ENCODE measurements at regions not wholly inside any gene's neighbourhood (a gene's known extent, or its start where the extent isn't known, plus 50 kb on each side); places are given as distances from the start of the nearest gene placed in this dataset.

- no peak for TF ChIP-seq ZNF274 (IDR thresholded peaks at IDR 0.05; ENCODE audit: low read depth, low read length)
Measured at GRCh38 chr15:97317163-97317562, 643.3 kb upstream of the ARRDC4 start.

DNA sequence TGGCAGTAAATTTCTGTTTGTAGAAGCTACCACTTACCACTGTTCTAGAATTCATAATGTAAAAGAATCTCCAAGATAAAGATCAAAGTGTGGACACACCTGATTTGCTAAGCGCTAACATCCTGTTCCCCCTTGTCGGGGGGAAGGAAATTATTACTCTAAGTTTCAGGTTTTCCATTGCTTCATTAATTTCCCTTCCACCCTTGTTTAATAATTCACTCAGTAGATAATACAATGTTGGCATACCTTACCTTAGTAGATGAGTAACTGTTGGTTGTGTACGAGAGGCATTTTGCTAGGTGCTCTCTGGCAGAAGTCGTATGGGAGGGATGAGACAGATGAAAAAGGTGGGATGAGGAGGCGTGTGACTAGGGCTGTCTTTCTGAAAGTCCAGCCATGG, 641.2 kb upstream of the ARRDC4 start:
- no peak overlapping the region for H3K4me3 ChIP-seq (ENCODE audit: low read length)
- TF ChIP-seq ZNF274 (IDR thresholded peaks at IDR 0.05; ENCODE audit: low read depth, low read length): no peak

More at GRCh38 chr15:97317163-97317562, 643.3 kb upstream of the ARRDC4 start:
- H3K4me3 ChIP-seq (ENCODE audit: low read length): no peak overlapping the region

DNA sequence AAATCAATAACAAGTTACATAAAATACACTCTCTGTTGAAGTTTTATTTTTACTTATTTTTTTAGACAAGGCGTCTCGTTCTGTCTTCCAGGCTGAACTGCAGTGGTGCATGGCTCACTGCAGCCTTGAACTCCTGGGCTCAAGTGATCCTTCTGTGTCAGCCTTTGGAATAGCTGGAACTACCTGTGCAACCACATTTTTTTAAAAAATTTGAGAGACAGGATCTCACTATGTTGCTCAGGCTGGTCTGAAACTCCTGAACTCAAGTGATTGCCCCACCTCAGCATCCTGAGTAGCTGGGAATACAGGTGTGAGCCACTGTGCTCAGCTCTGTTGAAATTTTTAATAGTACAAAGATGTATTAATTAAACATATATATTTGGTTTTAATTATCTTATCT, 614.3 kb upstream of the ARRDC4 start:
- TF ChIP-seq ZNF274 (IDR thresholded peaks at IDR 0.05; ENCODE audit: low read depth, low read length): no peak

DNA sequence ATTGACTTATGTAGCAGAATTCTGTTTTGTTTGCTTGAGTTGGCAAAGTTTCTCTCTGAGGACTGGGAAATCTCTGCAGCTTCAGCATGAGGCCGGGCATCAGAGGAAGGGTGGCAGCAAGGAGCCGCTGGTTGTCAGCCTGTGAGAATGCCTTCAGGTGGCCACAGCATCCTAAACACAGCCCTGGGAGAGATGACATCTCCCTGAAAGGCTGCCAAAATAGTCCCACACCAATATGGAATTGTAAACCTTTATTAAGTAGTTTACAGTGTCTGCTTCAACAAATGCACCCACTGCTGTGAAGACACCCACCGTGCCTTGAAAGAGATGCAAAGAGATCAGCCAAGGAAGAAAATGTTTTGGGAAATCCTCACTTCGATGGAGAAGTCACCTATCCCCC, 609.7 kb upstream of the ARRDC4 start:
- no peak overlapping the region for H3K4me3 ChIP-seq (ENCODE audit: low read length)
- TF ChIP-seq ZNF274 (IDR thresholded peaks at IDR 0.05; ENCODE audit: low read depth, low read length): no peak

More for the DNA sequence above, 614.3 kb upstream of the ARRDC4 start:
- H3K4me3 ChIP-seq (ENCODE audit: low read length): no peak overlapping the region

- TF ChIP-seq ZNF274 (IDR thresholded peaks at IDR 0.05; ENCODE audit: low read depth, low read length): no peak
- no peak overlapping the region for H3K4me3 ChIP-seq (ENCODE audit: low read length)
Measured at GRCh38 chr15:97383516-97383915, 577.0 kb upstream of the ARRDC4 start.

- H3K4me3 ChIP-seq (ENCODE audit: low read length): no peak overlapping the region
- no peak for TF ChIP-seq ZNF274 (IDR thresholded peaks at IDR 0.05; ENCODE audit: low read depth, low read length)
Measured at GRCh38 chr15:97386940-97387339, 573.6 kb upstream of the ARRDC4 start.

DNA sequence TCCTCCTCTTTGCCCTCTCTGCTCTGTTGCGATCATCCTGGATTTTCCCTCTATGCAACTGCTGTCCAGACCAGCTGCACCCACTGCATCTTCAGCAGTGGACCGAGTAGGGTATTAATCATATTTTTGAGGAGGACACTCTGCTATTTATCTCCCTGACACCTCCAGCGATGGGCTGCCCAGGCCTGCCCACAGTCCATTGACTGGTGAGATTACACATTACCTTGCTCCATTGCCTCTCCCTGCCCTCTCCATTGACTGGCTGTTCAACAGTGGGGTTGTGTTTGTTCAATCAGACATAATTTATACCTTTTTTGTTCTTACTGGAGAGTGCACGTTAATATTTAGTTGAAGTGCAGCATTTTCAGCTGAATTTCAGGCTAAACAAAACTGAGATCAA, 559.3 kb upstream of the ARRDC4 start:
- TF ChIP-seq ZNF274 (IDR thresholded peaks at IDR 0.05; ENCODE audit: low read depth, low read length): no peak
- H3K4me3 ChIP-seq (ENCODE audit: low read length): no peak overlapping the region

- H3K4me3 ChIP-seq (ENCODE audit: low read length): no peak overlapping the region
- no peak for TF ChIP-seq ZNF274 (IDR thresholded peaks at IDR 0.05; ENCODE audit: low read depth, low read length)
Measured at GRCh38 chr15:97401970-97402369, 558.5 kb upstream of the ARRDC4 start.

- no peak for TF ChIP-seq ZNF274 (IDR thresholded peaks at IDR 0.05; ENCODE audit: low read depth, low read length)
- no peak overlapping the region for H3K4me3 ChIP-seq (ENCODE audit: low read length)
Measured at GRCh38 chr15:97406841-97407240, 553.7 kb upstream of the ARRDC4 start.

DNA sequence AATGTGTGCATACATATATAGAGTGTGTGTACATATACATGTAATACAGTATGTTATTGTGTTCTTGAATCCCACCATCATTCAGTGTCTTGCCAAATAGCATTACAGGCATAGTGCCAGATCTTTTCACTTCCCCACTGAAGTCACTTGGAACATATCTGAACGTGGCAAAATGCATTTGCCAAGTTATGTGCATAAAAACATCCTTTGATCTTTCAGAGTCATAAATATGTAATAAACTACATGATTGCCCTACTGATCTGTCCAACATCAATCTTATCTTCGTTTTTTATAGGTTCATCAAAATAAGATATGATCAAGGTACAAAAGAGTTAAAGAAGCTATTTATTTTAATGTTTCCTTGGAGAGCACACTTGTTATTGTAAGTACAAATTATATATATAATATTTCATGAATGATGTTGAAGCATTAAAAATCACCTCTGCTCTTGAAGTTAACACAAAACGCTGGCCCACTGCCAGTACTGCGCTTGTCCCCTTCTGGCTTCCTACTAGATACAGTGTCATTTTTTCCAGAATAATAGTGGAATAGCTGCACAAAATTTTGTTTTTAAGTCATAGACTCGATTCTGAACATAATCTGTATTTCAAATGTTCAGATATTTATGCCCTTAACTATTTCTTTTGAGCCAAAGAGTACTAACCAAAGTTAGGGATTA, 549.5 kb upstream of the ARRDC4 start:
- TF ChIP-seq ZNF274 (IDR thresholded peaks at IDR 0.05; ENCODE audit: low read depth, low read length): no peak

GRCh38 chr15:97420130-97420529, 540.4 kb upstream of the ARRDC4 start:
- TF ChIP-seq ZNF274 (IDR thresholded peaks at IDR 0.05; ENCODE audit: low read depth, low read length): no peak
- H3K4me3 ChIP-seq (ENCODE audit: low read length): no peak overlapping the region

More for the DNA sequence above, 549.5 kb upstream of the ARRDC4 start:
- no peak overlapping the region for H3K4me3 ChIP-seq (ENCODE audit: low read length)

- H3K4me3 ChIP-seq (ENCODE audit: low read length): no peak overlapping the region
- TF ChIP-seq ZNF274 (IDR thresholded peaks at IDR 0.05; ENCODE audit: low read depth, low read length): no peak
Measured at GRCh38 chr15:97425596-97425995, 534.9 kb upstream of the ARRDC4 start.

DNA sequence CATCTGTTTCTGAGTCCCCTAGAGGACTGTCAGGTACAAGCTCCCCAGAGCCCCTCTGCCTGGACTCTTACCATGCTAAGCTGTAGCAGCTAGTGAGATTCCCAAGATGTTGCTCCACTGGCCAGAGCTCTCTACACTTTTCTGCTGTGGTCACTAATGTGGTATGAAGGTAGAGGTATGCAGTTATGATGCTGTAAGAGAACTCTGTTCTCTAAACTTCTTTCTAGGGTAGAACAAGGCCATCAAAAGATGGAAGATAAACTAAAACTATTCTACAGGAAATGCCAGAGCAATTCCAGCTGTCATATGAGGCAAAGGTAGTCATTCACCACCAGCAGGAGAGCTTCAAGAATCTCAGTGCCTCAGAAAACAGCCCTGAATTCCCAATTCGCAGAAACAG, 517.4 kb upstream of the ARRDC4 start:
- H3K4me3 ChIP-seq (ENCODE audit: low read length): no peak overlapping the region
- no peak for TF ChIP-seq ZNF274 (IDR thresholded peaks at IDR 0.05; ENCODE audit: low read depth, low read length)

DNA sequence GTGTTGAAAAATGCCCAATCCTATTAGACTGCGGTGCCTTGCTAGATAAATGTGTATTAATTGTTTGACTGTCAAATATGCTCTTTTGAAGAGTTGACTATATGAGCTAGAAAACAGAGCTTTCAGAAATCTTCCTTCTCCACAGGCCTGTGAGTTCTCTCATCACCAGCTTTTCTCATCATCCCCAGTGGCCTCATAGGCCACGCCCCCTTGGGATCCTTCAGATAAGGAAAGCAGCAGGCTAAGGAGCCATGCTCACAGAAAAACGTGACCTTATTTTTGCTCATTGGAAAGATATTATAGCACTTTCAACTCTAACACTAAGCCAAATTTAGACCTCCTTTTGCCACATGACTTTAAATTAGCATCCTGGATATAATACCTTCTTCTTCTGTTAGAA, 514.4 kb upstream of the ARRDC4 start:
- no peak for TF ChIP-seq ZNF274 (IDR thresholded peaks at IDR 0.05; ENCODE audit: low read depth, low read length)
- H3K4me3 ChIP-seq (ENCODE audit: low read length): no peak overlapping the region

DNA sequence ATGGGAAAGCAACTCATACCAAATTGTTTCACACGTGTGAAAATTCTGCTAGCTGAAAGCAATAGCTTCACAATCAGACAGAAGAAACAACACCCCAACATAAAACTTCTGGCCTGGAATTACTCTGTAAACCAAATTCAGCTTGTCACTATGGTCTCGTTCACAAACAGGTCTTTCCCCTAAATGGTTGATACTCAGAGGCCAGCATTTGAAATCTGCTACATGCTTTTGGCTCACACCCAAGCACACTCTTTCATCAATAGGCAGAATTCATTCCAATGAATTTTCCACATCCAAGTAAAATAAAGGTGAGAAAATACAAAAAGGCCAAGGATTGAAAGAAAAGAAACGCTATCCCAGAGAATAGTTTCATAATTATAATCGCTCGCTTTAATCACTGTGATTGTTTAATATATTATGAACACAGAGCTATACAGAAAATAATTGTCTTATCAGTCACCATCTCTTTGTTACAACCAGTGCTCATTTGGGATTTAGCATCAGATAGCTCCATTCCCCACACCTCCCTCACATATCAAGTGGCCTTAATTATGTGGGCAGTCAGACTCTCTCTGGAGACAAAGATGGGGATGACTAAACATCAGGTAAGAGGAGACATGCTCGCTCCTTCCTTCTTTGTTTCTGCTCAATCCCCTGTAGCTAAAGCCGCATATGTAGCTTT, 503.8 kb upstream of the ARRDC4 start:
- H3K4me3 ChIP-seq (ENCODE audit: low read length): no peak overlapping the region
- no peak for TF ChIP-seq ZNF274 (IDR thresholded peaks at IDR 0.05; ENCODE audit: low read depth, low read length)
